Activated B cell treated with CpG ODN at 0.5 μM for 24 hours (primary cell): ENCODE measurements at regions not wholly inside any gene's neighbourhood (a gene's known extent, or its start where the extent isn't known, plus 50 kb on each side); places are given as distances from the start of the nearest gene placed in this dataset.

Experiments used
- ATAC-seq: fragments of 200-7000 bp; cut with Tn5 transposase; one replicate; pipeline ENCODE4 v1.10.0; 2021; ENCODE audit warnings: low read depth, mild to moderate bottlenecking, moderate library complexity
- CTCF ChIA-PET: fragments of 350-600 bp; sonication (Branson Sonifier 250); formaldehyde crosslinking; loops from one replicate; lab custom pipeline; 2021; ENCODE audit warnings: antibody characterized with exemption; lab: Charles Lee
- POLR2A ChIA-PET: fragments of 350-600 bp; sonication (Branson Sonifier 250); formaldehyde crosslinking; loops from one replicate; lab custom pipeline; 2021; ENCODE audit warnings: antibody characterized with exemption; lab: Charles Lee
- DNase-seq: peaks from one replicate; pipeline ENCODE4 v3.0.0; 2022
- H3K27ac Mint-ChIP-seq: one replicate; pipeline ENCODE4 v1.8.0; 2020; ENCODE audit warnings: mixed read lengths
- H3K27me3 Mint-ChIP-seq: one replicate; pipeline ENCODE4 v1.8.0; 2021; ENCODE audit warnings: mixed read lengths
- H3K36me3 Mint-ChIP-seq: one replicate; pipeline ENCODE4 v1.8.0; 2021; ENCODE audit warnings: low read depth, mixed read lengths
- H3K4me1 Mint-ChIP-seq: one replicate; pipeline ENCODE4 v1.8.0; 2021; ENCODE audit warnings: mixed read lengths
- H3K4me3 Mint-ChIP-seq: one replicate; pipeline ENCODE4 v1.8.0; 2020; ENCODE audit warnings: mild to moderate bottlenecking, mixed read lengths
- H3K9me3 Mint-ChIP-seq: one replicate; pipeline ENCODE4 v1.8.0; 2020; ENCODE audit warnings: mixed read lengths
- CTCF ChIP-seq: fragments of 200-600 bp; IDR thresholded peaks from one replicate; pipeline ENCODE4 v1.8.0; 2022; ENCODE audit warnings: antibody characterized with exemption, mild to moderate bottlenecking
- intact Hi-C: fragments of 100-400 bp; cut with micrococcal nuclease; formaldehyde crosslinking; loops from one replicate; pipeline ENCODE4 v1.15.1; 2024

- intact Hi-C loops, result no loop called here
- ATAC-seq (no peak), DNase-seq (no peak)
- POLR2A ChIA-PET, result no interaction called here
- CTCF ChIA-PET, result no interaction called here
- no peaks in the 10 kb centered on the region for H3K36me3 Mint-ChIP-seq
- H3K27ac Mint-ChIP-seq, result no peak overlapping the region
- no peaks in the 10 kb centered on the region for H3K27me3 Mint-ChIP-seq
- no peaks in the 10 kb centered on the region for H3K4me1 Mint-ChIP-seq
- no peaks in the 10 kb centered on the region for H3K9me3 Mint-ChIP-seq
- no peak overlapping the region for H3K4me3 Mint-ChIP-seq
- TF ChIP-seq CTCF, result no peak
These were observed 68.1 kb upstream of the SLC10A2 start for GRCh38 chr13:103134271-103134670.

- no peak for ATAC-seq
- H3K36me3 Mint-ChIP-seq, result no peaks in the 10 kb centered on the region
- no peak for DNase-seq
- intact Hi-C loops, result no loop called here
- no peak for TF ChIP-seq CTCF
- ChIA-PET POLR2A (no interaction called here), CTCF (no interaction called here)
- H3K27ac Mint-ChIP-seq, result no peak overlapping the region
- H3K27me3 Mint-ChIP-seq, result no peaks in the 10 kb centered on the region
- H3K4me1 Mint-ChIP-seq, result no peaks in the 10 kb centered on the region
- H3K9me3 Mint-ChIP-seq, result no peaks in the 10 kb centered on the region
- no peak overlapping the region for H3K4me3 Mint-ChIP-seq
These were observed 67.3 kb upstream of the SLC10A2 start for GRCh38 chr13:103133556-103133955.

- ChIA-PET POLR2A (no interaction called here), CTCF (no interaction called here)
- no peak for DNase-seq
- peaks cover 1% of the 10 kb centered on the region for H3K27me3 Mint-ChIP-seq
- no peak overlapping the region for H3K27ac Mint-ChIP-seq
- ATAC-seq, result no peak
- H3K4me3 Mint-ChIP-seq, result no peak overlapping the region
- H3K4me1 Mint-ChIP-seq, result no peaks in the 10 kb centered on the region
- intact Hi-C loops, result no loop called here
- H3K9me3 Mint-ChIP-seq, result no peaks in the 10 kb centered on the region
- H3K36me3 Mint-ChIP-seq, result no peaks in the 10 kb centered on the region
- TF ChIP-seq CTCF, result no peak
These were observed 64.5 kb upstream of the SLC10A2 start for GRCh38 chr13:103130681-103131210.

- ChIA-PET CTCF (no interaction called here), POLR2A (no interaction called here)
- intact Hi-C loops, result no loop called here
- DNase-seq (no peak), ATAC-seq (no peak)
- Mint-ChIP-seq H3K4me3 (no peak overlapping the region), H3K9me3 (no peaks in the 10 kb centered on the region), H3K36me3 (no peaks in the 10 kb centered on the region), H3K27ac (no peak overlapping the region), H3K4me1 (no peaks in the 10 kb centered on the region), H3K27me3 (peaks cover 1% of the 10 kb centered on the region)
- TF ChIP-seq CTCF, result no peak
These were observed 63.9 kb upstream of the SLC10A2 start for GRCh38 chr13:103130146-103130545.
